ENCODE measurements at regions not wholly inside any gene's neighbourhood (a gene's known extent, or its start where the extent isn't known, plus 50 kb on each side); places are given as distances from the start of the nearest gene placed in this dataset.

GRCh38 chr15:62377736-62378480 lies 212.8 kb upstream of the C2CD4B start:
- DNase-seq = no peak

GRCh38 chr15:62378772-62379498 lies 213.8 kb upstream of the C2CD4B start:
- no peak for DNase-seq

DNA sequence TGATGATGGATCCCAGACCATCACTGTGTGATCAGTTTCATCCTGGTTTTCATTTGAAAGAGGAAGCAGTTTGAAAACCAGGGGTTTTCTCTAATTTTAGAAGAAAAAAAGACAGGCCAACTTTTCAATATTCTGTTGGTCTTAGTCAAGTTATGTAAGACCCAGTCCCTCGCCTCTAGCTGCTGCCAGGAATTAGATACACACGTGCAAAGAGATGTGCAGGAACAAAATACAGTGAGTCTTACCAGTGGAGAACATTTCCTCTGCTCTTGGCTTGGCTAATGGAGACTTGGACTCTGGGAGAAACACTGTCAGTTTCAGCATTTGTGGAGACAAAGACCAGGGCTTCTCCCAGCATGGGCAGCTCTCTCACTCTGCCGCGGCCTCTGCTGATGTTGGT lies 214.9 kb upstream of the C2CD4B start:
- DNase-seq = no peak

GRCh38 chr15:62382046-62382445 lies 217.0 kb upstream of the C2CD4B start:
- DNase-seq = no peak

GRCh38 chr15:62389885-62390790 lies 225.1 kb upstream of the C2CD4B start, which contains the start of gene TLN2:
TSS of gene TLN2 (plus strand) at chr15:62390550.
- peak; percentile 67 for DNase-seq

DNA sequence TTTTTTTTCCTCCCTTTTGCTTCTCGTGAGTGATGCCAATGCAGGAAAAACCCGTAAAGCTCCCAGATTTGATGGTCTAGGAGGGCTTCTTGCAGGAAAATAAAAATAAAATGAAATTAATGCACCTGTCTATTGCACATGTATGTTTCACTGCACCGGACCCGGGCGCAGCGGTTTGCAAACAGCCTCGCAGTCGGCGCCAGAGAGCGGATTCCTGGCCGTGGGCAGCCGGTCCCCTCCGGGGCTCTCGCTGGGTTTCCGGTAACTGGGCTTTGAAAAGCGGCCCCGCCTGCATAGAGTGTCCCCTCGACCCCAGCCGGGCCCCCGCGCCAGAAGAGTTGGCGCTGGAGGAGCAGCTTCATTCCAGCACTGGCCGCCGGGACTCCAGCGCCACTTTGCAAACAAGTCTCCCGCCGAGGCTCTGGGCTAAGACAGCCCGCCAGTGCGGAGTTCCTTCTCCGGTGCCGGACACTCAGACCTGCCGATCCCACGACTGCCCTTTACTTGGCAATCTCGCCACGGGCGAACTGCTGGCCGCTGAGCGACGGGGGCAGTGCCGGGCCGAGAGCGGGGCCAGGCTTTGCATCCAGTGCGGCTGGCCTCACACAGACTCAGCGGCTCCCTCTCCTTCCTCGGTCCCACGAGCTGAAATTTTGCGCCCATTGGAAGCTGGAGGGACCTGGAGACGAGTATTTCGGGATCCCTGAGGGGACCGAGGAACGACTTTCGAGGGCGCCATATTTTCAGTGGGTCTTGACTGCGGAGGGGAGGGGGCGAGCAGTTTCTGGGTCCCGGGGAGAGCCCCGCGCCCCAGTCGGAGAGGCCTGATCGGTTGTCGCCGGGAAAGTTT lies 225.9 kb upstream of the C2CD4B start:
- peak; percentile 29 for DNase-seq

- peak; percentile 35 for DNase-seq
Observed at GRCh38 chr15:62391641-62392262, 226.7 kb upstream of the C2CD4B start.

DNA sequence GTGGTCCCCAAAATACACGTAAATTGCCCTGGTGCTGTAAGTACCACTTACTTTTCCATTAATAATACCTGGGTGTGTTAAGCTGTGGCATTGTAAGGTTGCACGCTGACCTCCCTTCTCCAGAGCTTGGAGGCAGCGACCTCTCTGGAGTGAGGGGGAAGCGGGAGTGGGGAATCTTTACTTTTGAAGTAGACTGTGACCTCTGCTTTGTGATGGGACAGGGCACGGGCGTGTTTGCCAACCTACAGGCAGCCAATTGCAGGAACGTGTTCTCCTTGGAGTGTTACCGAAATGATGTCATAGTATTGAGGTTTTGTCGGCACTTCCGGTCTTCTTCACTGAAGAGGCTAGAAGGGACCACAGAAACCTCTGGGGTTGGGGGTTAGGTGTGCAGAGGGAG lies 227.3 kb upstream of the C2CD4B start:
- DNase-seq = no peak

DNA sequence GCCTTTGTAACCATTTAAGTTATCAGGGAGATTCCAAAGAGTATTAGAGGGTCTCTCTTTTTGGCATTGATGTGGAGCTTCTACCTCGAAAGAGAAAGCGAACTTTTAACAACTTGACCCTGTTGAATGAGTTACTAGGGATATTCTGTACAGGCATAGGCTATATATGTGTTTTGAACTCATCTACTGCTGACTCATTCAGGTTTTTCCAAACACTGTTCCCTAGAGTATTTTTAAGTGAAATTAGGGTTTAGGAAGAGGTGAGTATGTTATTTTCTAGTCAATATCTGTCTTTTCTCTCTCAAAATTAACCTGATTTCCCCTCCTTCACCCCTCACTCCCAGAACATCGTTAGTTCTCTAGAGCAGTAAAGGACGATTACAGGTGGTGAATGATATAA lies 228.1 kb upstream of the C2CD4B start:
- DNase-seq = no peak

- no peak for DNase-seq
Observed at GRCh38 chr15:62394079-62394478, 229.0 kb upstream of the C2CD4B start.

DNA sequence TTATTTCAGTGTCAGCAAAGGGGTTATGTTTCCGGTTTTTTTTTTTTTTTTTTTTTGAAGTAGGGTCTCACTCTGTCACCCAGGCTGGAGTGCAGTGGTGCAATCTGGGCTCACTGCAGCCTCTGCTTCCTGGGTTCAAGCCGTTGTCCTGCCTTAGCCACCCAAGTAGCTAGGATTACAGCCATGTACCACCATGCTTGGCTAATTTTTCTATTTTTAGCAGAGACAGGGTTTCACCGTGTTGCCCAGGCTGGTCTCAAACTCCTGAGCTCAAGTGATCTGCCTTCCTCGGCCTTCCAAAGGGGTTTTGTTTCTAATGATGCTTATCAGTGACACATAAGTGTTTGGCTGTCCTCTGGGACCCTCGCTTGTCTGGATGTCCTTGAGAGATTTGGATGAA lies 235.7 kb upstream of the C2CD4B start:
- no peak for DNase-seq

- no peak for DNase-seq
Observed at GRCh38 chr15:62402687-62403086, 237.6 kb upstream of the C2CD4B start.

DNA sequence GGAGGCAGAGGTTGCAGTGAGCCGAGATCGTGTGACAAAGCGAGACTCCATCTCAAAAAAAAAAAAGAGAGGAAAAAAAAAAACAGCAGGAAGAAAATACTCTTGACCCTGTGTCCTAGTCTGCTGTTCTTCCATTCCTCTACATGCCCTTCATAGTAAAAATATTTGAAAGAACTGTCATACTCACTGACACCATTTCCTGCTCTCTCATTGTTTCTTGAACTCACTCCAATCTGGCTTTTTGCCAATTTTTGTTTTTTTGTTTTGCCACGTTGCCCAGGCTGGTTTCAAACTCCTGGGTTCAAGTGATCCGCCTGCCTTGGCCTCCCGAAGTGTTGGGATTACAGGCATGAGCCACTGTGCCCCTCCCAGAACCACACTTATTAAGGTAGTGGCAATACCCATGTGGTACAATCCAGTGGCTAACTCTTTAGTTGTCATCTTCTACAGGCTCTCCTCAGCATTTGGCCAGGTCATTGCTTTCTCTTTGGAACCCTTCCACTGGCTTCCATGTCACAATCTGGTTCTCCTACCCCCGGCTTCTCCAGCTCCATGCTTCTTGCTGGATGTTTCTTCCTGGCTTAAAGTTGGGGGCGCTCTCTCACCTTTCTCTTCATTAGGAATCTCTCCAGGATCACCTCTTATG lies 238.2 kb upstream of the C2CD4B start:
- DNase-seq = no peak

GRCh38 chr15:62404194-62404985 lies 239.3 kb upstream of the C2CD4B start:
- no peak for DNase-seq

GRCh38 chr15:62406305-62406891 lies 241.3 kb upstream of the C2CD4B start:
- no peak for DNase-seq

GRCh38 chr15:62407216-62407615 lies 242.1 kb upstream of the C2CD4B start:
- no peak for DNase-seq

DNA sequence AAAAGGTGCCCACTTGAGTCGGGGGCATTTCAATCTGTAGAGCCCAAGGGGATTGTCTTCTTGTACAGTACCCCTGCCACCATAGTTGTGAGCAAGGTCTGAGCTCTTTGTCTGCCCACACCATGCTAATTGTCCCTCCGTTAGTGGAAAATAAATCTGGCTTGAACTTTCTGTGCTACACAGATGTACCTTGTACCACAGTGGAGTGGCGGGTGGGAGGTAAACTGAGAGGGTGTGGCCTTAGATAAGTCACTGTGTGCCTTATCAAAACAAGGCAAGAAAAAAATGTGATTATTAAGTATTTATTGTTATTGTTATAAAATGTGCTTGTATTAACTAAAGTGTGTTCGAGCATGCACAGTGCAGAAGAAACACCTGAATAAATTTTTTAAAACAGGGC lies 242.9 kb upstream of the C2CD4B start:
- DNase-seq = no peak

- no peak for DNase-seq
Observed at GRCh38 chr15:62409466-62409865, 244.4 kb upstream of the C2CD4B start.

DNA sequence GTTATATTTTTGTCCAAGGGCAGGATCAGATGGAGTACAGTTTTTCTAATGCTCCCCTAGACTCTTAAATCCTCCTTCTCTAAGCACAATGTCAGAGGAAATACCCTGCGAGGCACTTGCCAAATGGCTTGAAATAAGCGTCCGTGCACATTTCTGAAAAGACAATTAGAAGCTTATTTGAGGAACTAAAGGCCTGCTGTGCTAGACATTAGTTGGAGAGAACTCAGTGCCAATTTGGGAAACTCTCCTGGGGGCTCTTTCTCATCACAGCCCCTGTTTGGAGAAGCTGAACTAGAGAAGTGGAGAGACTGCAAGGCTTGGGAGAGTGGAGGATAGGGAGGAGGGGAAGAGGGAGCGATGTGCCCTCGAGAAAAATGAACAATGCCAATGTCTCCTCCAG lies 247.6 kb upstream of the C2CD4B start:
- DNase-seq = no peak

DNA sequence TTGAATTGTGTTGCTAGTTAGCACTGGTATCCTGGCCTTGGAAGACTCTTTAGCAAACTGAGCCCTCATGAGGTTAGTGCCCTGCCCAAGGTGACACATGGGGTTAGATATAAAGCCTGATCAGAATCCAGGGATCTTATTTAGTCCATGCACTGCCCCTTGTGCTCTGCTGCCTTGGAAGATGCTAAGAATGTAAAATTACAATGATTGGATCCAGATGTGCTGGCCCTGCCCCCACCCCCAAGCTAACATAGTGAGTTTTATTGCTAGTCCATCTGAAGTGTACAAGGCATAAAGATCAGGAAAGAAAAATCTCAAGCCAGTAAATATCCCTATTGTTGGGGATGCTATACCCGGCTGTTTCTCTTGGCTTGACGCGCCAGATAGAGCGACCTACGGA lies 248.1 kb upstream of the C2CD4B start:
- DNase-seq = no peak

Data from activated naive CD4-positive, alpha-beta T cell treated with anti-CD3 and anti-CD28 coated beads, Interleukin-2, amount 50 U/mL, for 16 hours (primary cell).